ENCODE measurements at regions not wholly inside any gene's neighbourhood (a gene's known extent, or its start where the extent isn't known, plus 50 kb on each side); places are given as distances from the start of the nearest gene placed in this dataset.
A peak's percentile ranks its signal among the peaks of the same experiment; 100 is the strongest.
"Not testable (repeated sequence)": the region's sequence is repeated elsewhere in the genome, so short reads cannot be mapped to it uniquely, and the experiment has no call there.

DNA sequence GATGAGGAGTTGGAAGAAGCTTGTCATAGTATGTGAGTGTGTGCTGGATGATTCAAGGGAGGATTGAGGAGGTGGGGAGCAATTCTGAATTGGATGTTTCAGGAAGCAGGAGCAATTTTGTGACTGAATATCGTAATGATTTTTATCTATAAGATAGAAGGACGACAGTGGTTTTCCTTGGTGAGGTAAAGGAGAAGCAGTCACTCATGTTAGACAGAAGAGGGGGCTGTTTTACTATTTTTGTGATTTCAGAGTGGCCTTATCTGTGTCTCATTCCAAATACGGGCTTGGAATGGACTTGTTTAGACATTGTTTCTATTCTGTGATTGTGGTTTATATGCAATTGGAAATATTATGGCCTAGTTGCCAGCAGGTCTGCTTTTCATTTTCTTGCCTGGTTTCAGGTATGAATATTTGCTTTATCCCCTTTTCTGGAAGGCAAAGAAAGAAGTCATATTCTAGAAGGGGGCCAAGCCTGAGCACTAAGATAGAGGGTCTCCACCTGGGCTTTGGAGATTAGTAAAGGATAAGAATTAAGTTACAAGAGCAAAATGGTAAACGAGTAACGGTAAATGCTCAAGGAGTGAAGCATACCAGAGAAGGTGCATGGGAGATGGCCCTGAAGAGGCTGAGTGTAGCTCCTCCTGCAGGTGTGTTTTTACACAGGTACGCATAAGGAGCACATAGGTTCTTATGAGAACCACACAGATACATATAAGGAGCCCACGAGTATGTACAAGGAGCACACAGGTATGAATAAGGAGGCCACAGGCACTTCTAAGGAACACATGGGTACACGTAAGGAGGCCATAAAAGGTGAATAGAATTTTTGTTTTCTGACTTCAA, 124.6 kb upstream of the KCNAB1 start:
- DNase-seq: peak in 1 of 2 donors; percentile 26

DNA sequence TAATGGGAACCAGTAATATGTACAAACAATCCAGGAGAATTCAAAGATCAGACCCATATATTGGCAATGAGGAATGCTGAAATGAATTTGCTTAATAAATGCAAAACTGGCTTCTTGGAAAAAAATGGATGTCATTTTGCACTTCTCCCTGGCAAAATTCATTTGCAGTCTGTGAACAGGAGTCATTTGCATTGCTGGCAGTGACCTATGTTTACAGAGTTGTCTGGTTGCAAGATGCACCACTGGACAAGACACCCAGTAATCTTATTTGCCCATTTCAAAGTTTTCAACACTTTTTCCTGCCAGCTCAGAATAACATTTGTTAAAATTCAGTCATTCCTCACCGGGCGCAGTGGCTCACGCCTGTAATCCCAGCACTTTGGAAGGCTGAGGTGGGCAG, 123.5 kb upstream of the KCNAB1 start:
- no peak for DNase-seq

DNA sequence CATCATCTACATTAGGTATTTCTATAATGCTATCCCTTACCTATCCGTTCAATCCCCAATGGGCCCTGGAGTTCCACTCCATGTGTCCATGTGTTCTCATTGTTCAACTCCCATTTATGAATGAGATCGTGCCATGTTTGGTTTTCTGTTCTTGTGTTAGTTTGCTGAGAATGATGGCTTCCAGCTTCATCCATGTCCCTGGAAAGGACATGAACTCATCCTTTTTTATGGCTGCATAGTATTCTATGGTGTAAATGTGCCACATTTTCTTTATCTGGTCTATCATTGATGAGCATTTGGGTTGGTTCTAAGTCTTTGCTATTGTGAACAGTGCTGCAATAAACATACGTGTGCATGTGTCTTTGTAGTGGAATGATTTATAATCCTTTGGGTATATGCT, 122.2 kb upstream of the KCNAB1 start:
- not testable (repeated sequence) for DNase-seq

DNA sequence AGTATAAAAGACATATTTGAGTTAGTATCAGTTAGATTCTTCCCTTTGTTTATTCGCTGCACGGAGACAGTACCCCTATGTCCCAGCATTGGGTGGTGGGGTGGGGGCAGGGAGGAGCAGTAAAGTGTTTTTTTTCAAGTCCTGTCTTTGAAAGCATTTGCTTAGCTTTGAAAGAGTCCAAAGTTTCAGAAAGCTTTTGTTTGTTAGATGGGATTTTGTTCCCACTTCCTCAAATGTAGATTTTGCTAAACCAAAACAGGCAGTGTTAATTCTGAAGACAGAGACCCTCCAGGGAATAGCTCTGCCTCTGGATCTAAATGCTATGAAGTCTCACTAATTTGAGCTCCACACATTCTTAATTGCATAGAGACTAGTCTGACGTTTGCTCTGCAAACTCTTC, 114.6 kb upstream of the KCNAB1 start:
- no peak for DNase-seq

DNA sequence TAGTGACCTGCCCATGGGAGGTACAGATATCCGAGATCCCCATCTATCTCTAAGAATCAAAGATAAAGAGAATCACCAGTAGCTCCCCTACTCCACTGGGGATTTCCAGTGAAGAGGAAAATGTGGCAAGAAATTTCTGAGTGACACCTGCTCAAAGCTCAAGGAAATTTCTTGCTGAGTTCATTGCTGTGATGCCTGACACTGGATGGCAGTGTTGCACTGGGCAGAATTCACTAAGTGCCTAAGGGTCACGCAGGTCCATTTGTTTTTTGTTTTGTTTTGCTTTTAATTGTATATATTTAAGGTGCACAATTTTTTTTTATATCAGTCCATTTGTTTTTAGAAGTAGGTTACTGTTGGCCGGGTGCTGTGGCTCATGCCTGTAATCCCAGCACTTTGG, 109.5 kb upstream of the KCNAB1 start:
- DNase-seq: no peak

DNA sequence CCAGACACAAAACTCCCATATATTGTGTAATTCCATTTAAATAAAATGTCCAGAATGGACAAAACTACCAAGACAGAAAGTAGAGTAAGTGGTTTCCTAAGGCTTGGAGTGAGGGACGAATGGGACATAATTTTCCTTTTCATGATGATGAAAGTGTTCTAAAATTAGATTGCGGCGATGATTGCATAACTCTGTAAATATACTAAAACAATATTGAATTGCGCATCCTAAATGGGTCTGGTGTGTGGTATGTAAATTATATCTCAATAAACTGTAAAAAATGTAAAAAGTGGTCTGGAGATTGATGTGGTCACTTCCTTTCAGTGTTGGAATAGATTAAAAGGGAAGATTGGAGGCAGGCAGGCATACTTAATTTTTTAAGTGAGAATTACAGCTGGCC, 105.9 kb upstream of the KCNAB1 start:
- no peak for DNase-seq

DNA sequence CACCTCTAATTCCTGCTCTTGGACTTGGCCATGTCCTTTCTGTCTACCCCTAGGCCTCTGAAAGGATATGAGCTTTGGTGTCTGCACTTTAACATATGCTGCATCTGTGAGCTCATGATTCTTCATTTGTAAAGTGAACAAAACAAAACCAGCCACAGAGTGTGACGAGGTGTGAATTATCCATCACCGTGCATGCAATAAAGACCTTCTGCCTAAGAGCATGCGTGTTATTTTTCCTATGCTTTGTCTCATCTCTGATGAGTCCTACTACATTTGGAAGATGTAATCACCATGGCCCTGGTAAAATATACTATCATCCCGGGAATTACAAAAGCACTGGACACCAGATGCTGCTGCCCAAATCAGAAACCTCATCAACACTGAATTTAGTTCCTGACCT, 103.5 kb upstream of the KCNAB1 start:
- DNase-seq: no peak

DNA sequence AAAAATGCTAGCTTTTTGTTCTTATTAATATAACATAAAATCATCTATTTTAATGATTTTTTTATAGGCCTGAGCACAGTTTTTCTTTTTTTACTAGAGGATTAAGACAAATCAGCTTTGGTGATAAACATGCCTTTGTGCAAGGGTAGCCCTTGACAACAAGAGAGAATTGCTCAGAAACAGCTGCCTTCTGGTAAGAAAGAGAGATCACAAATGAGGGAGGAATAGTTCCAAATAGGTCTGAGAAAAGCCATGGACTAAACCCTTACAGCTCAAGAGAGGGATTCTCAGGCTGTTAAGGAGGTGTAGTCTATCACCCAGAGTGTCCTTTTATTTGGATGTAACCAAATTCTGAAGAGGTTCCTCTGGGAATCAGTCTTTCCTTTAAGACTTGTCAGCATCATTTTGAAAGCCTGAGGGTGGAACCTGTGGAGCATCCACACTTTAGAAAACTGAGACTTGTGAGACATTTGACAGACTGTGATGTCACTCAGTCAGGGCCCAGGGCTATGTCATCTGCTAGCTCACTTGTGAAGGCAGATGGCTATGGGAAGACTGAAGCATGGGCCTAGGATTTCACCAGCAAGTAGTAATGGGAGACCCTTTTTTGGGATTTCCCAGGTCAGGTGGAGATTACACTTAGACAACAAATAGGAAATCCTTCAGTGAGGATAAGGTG, 102.9 kb upstream of the KCNAB1 start:
- no peak for DNase-seq

DNA sequence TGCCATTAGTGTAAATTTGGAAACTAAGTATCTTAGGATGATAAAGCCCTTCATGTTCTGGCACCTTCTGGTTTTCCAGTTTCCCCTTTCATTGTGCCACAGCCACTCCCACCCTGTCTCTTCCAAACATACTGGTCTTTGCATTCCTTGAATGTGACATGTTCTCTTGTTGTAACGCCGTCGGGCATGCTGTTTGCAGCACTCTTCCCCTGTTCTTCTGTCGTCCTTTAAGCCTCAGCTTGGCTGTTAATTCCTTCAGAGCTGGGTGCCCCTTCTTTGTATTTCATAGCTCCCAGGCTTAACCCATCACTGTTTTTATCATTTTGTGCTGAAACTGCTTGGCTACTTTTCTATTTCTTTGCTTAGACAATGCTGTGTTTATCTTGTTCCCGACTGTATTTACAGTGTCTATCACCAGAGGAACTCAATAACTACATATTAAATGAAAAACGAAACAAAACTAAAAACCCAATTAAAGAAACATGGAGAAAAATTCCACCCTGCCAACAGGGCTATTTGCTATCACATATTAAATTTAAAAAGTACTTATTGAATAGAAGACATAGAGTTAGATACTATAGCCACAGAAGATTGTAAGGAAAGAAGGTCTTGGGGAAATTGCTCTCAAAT, 95.4 kb upstream of the KCNAB1 start:
- DNase-seq: no peak

DNA sequence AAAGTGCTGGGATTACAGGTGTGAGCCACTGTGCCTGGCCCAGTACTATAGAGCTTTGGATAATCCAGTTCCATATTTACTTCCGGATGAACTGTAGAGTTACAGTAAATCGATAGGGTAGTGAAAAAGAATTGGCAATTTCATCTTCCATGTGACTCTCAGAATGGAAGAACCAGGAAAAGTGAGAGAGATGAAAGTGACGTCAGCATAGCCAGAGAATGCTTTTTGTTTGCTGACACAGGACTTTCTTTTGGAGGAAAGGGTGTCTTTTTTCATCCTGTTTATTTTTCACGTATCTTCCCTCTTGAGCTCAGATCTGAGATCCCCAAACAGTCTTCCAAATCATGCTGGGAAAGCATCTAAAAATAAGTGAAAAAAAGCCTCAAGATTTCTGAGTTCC, 91.2 kb upstream of the KCNAB1 start:
- no peak for DNase-seq

DNA sequence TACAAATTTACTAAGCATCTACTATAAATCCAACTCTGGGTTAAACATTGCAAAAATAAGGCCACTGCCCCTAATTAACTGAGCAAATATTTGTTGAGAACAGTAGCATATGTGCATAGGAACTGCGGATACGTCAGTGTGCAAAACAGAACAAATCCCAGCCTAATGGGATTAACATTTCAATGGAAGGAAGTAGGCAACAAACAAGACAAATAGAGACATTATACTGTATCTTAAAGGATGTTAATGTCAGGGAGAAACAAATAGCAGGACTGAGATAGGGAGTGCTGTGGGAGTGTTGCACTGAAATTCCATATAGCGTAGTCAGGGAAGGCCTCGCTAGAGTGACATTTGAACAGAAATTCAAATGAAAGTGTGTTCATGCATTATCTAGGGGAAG, 89.7 kb upstream of the KCNAB1 start:
- DNase-seq: no peak

DNA sequence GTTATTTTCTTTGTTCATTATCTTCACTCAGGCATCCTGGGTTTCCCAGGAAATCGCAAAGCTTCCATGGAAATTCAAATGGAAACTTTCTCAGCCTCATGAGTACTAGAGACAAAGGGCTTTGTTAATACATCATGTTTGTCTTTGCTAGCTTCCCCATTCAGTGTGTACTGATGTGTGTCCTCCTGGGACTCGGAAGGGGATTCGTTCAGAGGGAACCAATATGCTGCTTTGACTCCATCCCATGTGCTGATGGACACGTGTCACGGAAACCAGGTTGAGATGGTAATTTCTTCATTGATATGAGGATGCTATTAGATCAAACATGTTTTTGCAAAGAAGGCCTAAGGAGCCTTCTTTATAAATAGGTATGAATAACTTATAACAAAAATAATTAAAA, 87.0 kb upstream of the KCNAB1 start:
- no peak for DNase-seq

DNA sequence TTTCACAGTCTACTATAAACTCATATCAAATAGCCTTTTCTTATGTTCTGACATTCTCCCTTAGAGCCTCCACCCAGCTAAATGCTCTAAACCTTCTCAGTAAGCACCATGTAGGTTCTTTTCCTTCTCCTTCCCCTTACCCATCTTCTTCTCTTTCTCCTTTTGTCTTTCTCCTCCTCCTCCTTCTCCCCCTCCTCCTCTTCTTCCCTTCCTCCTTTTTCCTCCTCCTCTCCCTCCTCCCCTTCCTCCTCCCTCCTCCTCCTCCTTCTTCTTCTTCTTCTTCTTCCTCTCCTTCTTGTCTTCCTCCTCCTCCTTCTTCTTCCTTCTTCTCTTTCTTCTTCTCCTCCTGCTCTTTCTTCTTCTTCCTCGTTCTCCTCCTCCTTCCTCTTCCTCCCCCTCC, 85.2 kb upstream of the KCNAB1 start:
- DNase-seq: no peak

DNA sequence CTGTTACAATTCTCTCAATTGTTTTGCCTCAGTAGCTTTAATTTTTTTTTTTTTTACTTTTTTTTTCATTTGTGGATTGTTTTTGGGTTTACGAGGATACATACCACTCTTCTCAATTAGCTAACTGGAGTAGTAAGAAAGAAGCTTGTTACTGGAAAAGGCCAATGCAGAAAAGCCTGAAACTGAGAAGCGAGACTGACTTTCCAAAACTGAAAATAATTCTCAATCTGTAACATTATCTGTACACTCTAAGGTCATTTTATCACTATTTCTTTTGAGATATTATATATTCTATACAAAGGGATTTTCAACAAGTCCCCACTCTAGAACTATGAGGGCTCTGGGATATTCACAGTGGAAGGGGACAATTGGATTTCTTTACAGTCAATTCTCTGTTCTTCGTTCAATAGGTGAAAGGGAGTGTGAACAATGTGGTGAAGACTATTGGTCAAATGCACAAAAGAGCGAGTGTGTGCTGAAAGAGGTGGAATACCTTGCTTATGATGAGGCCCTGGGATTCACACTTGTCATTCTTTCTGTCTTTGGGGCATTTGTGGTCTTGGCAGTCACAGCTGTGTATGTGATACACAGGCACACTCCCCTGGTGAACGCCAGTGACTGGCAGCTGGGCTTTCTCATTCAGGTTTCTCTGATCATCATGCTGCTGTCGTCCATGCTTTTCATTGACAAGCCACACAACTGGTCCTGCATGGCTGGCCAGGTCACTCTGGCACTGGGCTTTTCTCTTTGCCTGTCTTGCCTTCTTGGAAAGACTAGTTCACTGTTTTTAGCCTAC, 83.9 kb upstream of the KCNAB1 start:
- no peak for DNase-seq

DNA sequence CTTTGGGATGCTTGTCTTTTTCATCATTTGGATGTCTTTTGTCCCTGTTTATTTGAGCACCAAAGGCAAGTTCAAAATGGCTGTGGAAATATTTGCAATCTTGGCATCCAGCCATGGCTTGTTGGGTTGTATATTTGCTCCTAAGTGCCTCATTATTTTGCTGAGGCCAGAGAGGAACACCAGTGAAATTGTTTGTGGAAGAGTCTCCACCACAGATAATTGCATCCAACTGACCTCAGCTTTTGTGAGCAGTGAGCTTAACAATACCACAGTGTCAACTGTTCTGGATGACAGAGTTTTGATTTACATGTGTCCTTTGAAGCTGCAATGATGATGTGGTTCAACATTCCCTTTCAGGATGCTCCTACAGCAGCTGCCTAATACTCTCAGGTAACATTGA, 83.0 kb upstream of the KCNAB1 start:
- DNase-seq: no peak

DNA sequence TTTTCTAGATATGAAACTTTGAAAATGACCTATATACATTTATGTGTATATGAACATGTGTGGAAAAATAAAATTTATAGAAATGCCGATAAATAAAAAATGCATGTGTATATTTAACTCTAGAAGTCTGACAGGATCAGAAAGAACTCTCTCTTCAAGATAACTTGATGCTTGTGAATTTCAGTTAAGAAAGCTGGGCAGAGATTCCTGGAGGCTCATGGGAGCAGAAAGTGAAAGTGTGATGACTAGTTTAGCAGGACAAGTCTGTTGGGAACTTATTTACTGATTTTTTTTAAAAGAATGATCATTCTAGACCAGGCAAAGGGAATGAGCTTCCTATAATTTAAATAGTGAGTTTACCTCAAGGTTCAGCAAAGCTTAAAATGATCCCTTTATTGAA, 81.5 kb upstream of the KCNAB1 start:
- DNase-seq: no peak

DNA sequence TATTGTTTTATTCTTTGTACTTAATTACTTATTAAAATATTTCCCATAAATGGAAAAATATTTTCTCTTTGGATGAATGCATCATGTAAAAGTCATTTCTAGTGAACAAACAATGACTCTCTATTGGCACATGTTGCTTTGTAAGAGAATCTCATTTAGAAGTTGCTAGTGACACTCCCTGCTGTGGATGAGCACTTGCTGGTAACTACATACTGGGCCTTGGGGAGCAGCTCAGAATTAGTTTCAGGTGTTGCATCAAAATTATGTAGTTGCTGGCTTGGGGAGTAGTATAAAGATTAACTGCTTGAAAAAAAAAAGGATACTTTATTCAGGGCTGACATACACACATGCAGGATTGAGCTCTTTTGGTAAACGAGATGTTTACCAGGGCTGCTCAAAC, 80.3 kb upstream of the KCNAB1 start:
- no peak for DNase-seq

DNA sequence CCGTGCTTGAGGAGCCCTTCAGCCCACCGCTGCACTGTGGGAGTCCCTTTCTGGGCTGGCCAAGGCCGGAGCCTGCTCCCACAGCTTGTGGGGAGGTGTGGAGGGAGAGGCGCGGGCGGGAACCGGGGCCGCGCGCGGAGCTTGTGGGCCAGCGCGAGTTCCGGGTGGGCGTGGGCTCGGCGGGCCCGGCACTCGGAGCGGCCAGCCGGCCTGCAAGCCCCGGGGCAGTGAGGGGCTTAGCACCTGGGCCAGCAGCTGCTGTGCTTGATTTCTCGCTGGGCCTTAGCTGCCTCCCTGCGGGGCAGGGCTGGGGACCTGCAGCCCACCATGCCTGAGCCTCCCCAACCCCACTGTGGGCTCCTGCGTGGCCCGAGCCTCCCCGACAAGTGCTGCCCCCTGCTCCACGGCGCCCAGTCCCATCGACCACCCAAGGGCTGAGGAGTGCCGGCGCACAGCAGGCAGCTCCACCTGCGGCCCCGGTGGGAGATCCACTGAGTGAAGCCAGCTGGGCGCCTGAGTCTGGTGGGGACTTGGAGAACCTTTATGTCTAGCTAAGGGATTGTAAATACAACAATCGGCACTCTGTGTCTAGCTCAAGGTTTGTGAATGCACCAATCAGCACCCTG, 79.0 kb upstream of the KCNAB1 start:
- DNase-seq: not testable (repeated sequence)

DNA sequence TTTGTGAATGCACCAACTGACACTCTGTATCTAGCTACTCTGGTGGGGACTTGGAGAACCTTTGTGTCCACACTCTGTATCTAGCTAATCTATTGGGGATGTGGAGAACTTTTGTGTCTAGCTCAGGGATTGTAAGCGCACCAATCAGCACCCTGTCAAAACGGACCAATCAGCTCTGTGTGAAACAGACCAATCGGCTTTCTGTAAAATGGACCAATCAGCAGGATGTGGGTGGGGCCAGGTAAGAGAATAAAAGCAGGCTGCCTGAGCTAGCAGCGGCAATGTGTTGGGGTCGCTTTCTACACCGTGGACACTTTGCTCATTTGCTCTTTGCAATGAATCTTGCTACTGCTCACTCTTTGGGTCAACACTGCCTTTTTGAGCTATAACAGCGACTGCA, 78.5 kb upstream of the KCNAB1 start:
- DNase-seq: not testable (repeated sequence)

DNA sequence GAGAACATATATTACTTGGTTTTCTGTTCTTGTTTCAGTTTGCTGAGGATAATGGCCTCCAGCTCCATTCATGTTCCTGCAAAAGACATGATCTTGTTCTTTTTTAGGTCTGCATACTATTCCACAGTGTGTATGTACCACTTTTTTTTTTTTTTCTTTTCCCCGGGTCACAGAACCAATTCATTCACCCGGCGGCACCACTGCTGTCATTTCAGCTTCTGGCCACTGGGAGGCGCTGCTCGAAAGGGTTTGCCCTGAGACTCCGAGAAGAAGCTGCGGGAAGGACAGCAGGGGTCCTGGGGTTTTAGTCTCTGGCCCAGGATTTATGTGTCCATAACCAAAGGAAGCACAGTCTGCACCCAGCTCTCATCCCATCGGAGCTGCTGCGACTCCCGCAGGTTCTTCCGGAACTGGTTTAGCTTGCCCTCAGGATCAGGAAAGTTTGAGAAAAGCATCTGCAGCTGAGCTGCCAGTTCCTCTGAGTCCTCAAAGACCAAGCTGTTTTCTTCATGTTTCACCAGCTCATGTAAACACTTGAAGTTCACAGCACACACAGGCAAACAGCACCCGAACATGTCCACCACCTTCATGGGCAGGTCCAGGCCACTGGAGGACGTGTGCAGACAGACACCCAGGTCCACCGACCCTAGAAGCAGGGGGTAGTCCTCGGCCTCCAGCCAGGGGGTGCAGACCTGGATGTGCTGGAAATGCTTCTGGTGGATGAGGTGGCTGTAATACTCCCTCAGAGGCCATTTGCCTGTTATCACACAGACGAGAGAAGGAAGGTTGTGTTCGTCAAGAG, 76.3 kb upstream of the KCNAB1 start:
- DNase-seq: peak; percentile 19 to 52

DNA sequence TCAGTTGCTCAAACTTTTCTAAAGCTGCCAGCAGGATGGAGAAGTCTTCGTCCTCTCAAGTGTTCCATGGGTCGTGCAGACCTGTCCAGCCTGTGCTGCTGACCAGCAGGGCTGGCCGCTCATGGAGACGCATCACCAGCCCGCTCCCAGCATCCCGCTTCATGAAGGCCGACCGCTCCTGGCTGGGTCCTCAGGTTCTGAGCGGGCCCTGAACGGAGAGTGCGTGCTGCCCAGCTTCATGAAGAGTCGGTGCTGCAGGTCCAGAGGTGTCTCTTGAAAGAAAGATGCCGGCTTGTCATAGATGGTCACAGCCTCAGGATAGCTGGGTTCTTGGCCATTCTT, 75.8 kb upstream of the KCNAB1 start:
- no peak for DNase-seq

DNA sequence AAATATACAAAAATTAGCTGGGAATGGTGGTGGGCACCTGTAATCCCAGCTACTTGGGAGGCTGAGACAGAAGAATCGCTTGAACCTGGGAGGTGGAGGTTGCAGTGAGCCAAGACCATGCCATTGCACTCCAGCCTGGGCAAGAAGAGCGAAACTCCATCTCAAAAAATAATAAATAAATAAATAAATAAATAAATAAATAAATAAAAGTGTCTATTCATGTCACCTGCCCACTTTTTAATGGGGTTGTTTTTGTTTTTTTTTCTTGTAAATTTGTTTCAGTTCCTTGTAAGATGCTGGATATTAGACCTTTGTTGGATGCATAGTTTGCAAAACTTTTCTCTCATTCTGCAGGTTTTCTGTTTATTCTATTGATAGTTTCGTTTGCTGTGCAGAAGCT, 71.9 kb upstream of the KCNAB1 start:
- DNase-seq: not testable (repeated sequence)
